Activated gamma-delta T cell treated with Interleukin-2 at 50 U/mL for 16 hours (primary cell): ENCODE measurements at regions not wholly inside any gene's neighbourhood (a gene's known extent, or its start where the extent isn't known, plus 50 kb on each side); places are given as distances from the start of the nearest gene placed in this dataset.
"Not testable (repeated sequence)": the region's sequence is repeated elsewhere in the genome, so short reads cannot be mapped to it uniquely, and the experiment has no call there.

Experiments used
- DNase-seq: peaks from one replicate; pipeline ENCODE4 v3.0.0-alpha.2; 2020

DNA sequence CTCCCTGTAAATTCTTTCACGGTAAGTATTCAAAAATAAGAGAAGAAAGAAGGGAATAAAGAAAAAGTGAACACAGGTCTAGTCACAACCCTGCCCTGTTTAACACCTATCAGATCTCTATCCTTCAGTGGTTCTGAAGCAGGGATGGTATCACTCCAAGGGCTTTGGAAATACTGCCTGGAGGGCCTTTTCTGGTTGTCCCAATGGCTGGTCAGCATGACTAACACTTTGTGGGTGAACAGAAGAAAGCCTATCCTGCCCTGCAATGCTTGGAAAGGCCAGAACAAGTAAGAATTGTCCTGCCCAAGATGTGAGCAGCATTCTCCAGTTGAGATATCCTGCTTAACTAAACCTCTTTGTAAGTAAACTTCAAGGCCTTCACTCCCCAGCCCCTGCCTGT lies 124.9 kb downstream of the TMEM167A start:
- DNase-seq = no peak

DNA sequence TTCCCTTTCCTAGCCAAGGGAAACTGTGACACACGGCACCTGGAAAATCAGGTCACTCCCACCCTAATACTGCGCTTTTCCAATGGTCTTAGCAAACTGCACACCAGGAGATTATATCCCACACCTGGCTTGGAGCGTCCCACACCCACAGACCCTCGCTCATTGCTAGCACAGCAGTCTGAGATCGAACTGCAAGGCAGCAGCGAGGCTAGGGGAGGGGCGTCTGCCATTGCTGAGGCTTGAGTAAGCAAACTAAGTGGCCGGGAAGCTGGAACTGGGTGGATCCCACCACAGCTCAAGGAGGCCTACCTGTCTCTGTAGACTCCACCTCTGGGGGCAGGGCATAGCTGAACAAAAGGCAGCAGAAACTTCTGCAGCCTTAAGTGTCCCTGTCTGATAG lies 132.9 kb downstream of the TMEM167A start:
- not testable (repeated sequence) for DNase-seq

- DNase-seq = no peak
Measured at GRCh38 chr5:82942083-82942881, 134.9 kb downstream of the TMEM167A start.

GRCh38 chr5:82938901-82939725 lies 138.1 kb downstream of the TMEM167A start:
- no peak for DNase-seq

- not testable (repeated sequence) for DNase-seq
Measured at GRCh38 chr5:82932473-82933220, 144.5 kb downstream of the TMEM167A start.

- DNase-seq = no peak
Measured at GRCh38 chr5:82931110-82931509, 146.1 kb downstream of the TMEM167A start.

GRCh38 chr5:82925061-82925411 lies 152.2 kb downstream of the TMEM167A start:
- no peak for DNase-seq

DNA sequence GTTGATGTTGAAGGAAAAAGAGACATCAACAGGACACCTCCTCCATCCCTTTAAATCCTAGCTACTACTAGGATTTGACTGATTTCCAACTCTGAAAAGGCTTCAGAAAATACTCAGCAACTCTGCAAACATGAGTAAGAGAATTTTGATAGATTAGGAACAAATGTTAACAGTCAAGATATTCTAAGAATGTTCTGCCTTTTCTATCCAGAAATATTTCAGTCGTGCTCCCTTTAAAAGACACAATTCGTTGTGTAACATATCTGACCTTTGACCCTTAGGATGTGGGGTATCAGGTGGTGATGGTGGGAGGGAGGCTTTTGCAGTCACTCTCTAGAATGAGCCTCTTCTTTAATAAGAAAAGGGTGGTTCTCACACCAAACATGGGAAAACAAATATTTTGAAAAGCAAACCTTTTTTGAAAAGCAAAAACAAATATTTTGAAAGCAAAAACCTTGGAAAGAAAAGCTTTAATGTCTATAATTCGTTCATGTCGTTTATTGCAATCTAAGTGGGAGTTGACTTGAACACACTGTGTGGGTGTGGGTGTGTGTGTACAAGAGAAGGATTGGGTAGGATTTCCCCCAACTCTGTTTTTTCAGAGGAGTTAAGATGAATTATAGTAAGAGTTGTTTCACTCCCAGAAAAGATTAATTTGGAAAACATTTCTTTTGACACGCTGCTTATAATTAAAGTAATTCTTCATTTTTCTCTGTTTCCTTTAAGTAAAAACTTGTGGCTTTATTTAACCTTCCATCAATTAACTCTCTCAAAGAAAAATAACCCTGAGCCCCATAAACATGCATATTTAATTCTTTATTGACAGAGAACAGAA lies 152.8 kb downstream of the TMEM167A start:
- DNase-seq = no peak

DNA sequence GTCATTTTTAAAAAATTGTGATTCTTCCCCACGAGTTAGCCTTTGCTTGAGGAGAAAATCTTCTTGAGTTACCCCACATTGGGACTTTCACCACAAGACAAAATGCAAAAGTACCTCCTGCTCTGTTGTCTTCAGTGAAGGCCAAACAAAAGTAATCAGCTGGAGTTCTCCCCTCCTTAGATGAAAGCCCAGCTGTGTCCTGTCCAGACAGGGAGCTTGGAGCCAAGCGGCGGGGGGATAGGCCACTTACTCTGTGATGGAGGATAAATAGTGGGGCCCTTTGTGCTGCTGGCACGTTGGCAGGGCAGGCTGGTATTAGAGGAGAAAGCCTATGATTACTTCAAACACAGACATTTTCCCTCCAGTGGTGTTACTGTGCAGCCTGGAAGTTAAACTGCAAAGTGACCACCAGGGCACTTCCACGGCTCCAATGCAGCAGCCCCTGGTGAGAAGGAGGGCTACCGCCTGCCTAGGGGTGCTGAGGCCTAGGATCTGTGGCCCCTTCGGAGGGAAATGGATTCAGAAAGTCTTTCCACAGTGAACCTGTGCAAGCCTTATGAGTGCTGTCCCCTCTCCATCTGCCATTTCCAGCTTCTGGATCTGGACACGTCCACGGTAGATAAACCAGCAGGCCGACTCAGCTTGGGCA lies 155.0 kb downstream of the TMEM167A start:
- DNase-seq = no peak

GRCh38 chr5:82918311-82919031 lies 158.7 kb downstream of the TMEM167A start:
- DNase-seq = no peak

DNA sequence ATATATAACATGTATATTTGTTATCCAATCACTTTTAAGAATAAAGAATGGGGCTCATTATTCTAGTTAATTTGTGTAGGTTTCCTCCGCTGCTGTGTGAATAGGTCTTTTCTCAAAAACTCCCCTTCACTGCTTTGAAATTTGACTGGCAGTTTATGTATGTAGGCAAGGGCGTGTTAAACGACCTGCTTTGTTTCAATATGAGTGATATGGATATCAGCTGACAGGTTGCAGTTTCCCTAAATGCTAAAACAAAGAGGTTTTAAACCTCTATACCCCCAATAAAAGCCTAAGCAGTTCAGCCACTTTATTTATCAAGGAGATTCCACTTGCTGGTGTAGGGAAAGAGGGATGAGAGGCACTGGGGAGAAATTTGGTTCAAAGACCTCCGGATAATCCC lies 159.6 kb downstream of the TMEM167A start:
- DNase-seq = no peak

- DNase-seq = no peak
Measured at GRCh38 chr5:82913971-82914370, 163.2 kb downstream of the TMEM167A start.

DNA sequence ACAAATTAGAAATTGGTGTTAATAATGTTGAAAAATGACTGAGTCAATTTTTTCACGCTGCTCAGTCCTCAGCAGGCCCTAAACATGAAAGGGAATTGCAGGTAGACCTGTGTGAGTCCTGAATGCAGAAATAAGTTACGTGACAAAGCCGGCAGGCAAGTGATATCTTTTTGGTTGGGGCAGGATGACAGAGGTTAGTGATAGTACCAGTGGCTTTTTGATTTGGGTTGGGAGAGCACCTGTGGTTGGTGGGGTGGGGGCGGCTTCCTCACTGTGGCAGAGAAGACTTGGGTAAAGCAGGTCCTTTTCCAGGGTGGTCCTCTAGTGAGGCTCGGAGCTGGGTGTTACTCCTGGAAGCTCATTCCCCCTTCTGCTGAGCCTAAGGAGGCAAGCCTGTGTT lies 164.7 kb downstream of the TMEM167A start:
- DNase-seq = no peak

DNA sequence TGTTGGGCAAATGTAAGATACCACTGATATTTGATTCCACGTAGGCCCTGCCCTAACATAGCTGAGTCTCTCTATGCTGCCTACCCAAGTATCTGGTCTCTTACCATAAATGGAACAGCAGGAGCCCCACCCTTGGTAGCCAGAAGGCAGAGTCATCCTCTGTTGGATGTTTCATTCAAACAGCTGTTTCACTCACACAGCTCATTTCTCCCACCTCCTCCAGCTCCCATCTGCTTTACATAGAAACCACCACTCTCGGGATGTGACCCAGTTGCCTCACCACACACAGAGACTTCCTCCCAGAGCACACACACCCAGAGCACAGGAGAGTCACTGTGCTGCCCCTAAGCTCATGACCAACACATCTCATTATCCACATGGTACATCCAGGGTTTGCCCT lies 165.3 kb downstream of the TMEM167A start:
- no peak for DNase-seq

- DNase-seq = no peak
Measured at GRCh38 chr5:82910905-82911304, 166.3 kb downstream of the TMEM167A start.

DNA sequence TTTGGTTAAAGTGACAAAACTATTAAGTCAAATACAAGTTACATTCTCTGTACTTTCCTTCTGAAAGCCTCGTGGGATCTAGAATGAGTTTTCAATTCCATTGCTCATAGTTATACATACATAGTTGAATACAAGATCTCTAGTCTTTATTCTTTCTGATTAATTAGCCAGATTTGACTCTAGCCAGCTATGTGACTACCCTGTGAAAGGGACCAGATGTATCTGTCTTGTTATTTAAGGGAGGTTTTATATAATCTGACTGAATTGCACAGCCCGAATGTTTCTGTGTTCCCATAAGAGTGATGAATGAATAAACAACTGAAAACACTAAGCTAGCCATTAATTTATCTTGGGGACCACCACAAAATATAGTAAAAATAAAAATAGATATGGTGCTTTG lies 166.7 kb downstream of the TMEM167A start:
- DNase-seq = no peak

GRCh38 chr5:82909771-82910170 lies 167.4 kb downstream of the TMEM167A start:
- no peak for DNase-seq

DNA sequence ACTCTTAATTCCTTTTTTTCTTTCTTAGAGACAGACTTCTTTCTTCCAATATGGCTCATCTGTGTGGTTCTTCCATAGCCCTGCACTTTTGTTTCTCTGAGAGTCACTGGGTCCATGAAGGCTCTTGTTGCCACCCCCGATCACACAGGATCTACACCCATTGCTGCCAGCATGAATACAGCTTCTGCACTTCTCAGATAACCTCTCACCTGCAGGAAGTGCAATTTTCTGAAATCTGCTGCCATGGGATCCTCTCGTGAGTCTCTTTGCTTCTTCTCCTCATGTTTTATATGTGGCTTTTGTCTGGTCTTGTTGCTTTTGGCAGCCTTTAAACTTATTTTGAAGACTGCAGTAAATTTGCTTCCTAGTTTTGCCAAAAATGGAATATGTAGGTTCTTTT lies 171.2 kb downstream of the TMEM167A start:
- DNase-seq = no peak

DNA sequence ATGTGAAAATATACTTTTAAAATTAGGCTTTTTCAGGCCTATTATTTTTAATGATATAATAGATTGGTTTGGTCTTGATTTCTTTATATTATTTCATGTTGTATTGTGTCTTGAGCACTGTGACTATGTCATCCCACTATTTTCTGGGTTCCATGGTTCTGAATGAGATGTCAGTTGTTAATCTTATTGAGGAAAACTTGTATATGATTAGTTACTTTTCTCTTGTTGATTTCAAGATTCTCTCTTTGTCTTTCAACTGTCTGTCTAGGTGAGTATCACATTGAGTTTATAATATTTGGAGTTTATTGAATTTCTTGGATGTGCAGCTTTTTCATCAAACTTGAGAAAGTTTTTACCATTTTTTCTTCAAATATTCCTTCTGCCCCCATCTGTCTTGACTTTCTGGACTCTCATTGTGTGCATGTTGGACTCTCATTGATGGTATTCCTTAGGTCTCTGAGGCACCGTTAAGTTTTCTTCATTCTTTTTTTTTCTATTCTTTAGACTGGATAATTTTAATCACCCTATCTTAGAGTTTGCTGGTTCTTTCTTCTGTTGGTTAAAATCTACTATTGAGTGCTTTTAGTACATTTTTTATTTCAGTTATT lies 175.8 kb downstream of the TMEM167A start:
- no peak for DNase-seq

DNA sequence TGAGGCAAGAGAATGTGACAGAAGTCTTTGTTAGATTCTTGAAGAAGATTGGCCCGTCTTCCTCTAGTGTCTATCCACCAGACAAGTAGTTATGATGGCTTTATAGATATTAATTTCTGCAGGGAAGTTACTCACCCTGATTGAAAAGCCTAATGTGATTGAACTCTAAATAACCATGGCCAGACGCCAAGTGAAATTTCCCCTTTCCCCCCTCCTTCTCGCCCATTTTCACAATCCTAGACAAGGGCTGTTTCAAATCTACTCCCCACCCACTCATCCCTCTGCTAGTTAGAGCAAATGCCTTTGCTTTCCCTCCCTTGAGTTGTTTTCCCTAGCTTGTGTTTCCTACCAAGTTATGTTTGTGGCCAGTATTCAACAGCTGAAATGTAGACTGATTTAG lies 182.5 kb downstream of the TMEM167A start:
- no peak for DNase-seq

GRCh38 chr5:82889088-82889487 lies 188.1 kb downstream of the TMEM167A start:
- no peak for DNase-seq
